T-helper 2 cell treated with Interferon-gamma antibody and Interleukin-4, amounts not matched to agents 5 μg/mL and 100 μg/mL, for 36 hours (primary cell): ENCODE measurements at regions not wholly inside any gene's neighbourhood (a gene's known extent, or its start where the extent isn't known, plus 50 kb on each side); places are given as distances from the start of the nearest gene placed in this dataset.

Experiments
- DNase-seq: peaks from one replicate; pipeline ENCODE4 v3.0.0; 2021; ENCODE audit warnings: low spot score
- H3K27ac Mint-ChIP-seq: one replicate; pipeline ENCODE4 v1.8.0; 2021; ENCODE audit warnings: mild to moderate bottlenecking, mixed read lengths
- H3K27me3 Mint-ChIP-seq: one replicate; pipeline ENCODE4 v1.8.0; 2021; ENCODE audit warnings: low read depth, mixed read lengths
- H3K36me3 Mint-ChIP-seq: one replicate; pipeline ENCODE4 v1.8.0; 2021; ENCODE audit warnings: low read depth, mixed read lengths
- H3K4me1 Mint-ChIP-seq: one replicate; pipeline ENCODE4 v1.8.0; 2021; ENCODE audit warnings: low read depth, mixed read lengths
- H3K4me3 Mint-ChIP-seq: one replicate; pipeline ENCODE4 v1.8.0; 2022; ENCODE audit warnings: mild to moderate bottlenecking, moderate library complexity, mixed read lengths
- H3K9me3 Mint-ChIP-seq: one replicate; pipeline ENCODE4 v1.8.0; 2021; ENCODE audit warnings: mixed read lengths

- no peak overlapping the region for H3K4me3 Mint-ChIP-seq
Measured at GRCh38 chr1:216785221-216785620, 62.0 kb upstream of the ESRRG start.

GRCh38 chr1:216779686-216780085 is 56.5 kb upstream of the ESRRG start:
- Mint-ChIP-seq H3K36me3 (no peaks in the 10 kb centered on the region), H3K4me1 (no peaks in the 10 kb centered on the region)
- no peak for DNase-seq

More at GRCh38 chr1:216785221-216785620, 62.0 kb upstream of the ESRRG start:
- H3K27ac Mint-ChIP-seq, result no peak overlapping the region
- H3K27me3 Mint-ChIP-seq, result no peaks in the 10 kb centered on the region
- H3K9me3 Mint-ChIP-seq, result peaks cover 6% of the 10 kb centered on the region
- DNase-seq, result no peak
- no peaks in the 10 kb centered on the region for H3K36me3 Mint-ChIP-seq
- no peaks in the 10 kb centered on the region for H3K4me1 Mint-ChIP-seq

DNA sequence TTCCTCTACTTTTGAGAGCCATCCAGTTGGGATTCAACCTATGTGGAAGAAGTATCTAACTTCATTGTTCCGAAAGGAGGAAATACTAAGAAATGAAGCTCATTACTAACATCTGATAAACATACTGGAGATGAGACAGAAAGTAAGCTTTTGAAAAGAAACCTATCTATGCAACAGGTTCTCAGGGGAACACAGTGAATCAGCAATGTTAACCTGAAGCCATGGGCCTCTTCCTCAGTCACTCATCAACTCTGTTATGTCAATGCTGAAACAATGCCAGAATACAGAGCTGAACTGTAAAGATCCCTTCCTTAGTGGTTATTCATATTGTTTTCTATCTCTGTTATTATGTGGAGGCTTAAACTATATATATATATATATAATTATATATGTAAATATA is 55.5 kb upstream of the ESRRG start:
- Mint-ChIP-seq H3K27me3 (no peaks in the 10 kb centered on the region), H3K9me3 (peaks cover 5% of the 10 kb centered on the region), H3K36me3 (no peaks in the 10 kb centered on the region), H3K4me1 (no peaks in the 10 kb centered on the region), H3K4me3 (no peak overlapping the region), H3K27ac (no peak overlapping the region)
- no peak for DNase-seq

More at GRCh38 chr1:216779686-216780085, 56.5 kb upstream of the ESRRG start:
- Mint-ChIP-seq H3K9me3 (peaks cover 5% of the 10 kb centered on the region), H3K27ac (no peak overlapping the region), H3K27me3 (no peaks in the 10 kb centered on the region), H3K4me3 (no peak overlapping the region)

- H3K4me3 Mint-ChIP-seq, result no peak overlapping the region
- H3K36me3 Mint-ChIP-seq, result no peaks in the 10 kb centered on the region
- peaks cover 5% of the 10 kb centered on the region for H3K9me3 Mint-ChIP-seq
- no peaks in the 10 kb centered on the region for H3K27me3 Mint-ChIP-seq
- no peak for DNase-seq
- H3K4me1 Mint-ChIP-seq, result no peaks in the 10 kb centered on the region
- H3K27ac Mint-ChIP-seq, result no peak overlapping the region
Measured at GRCh38 chr1:216777148-216777547, 53.9 kb upstream of the ESRRG start.
